ENCODE measurements at regions not wholly inside any gene's neighbourhood (a gene's known extent, or its start where the extent isn't known, plus 50 kb on each side); places are given as distances from the start of the nearest gene placed in this dataset.
A peak's percentile ranks its signal among the peaks of the same experiment; 100 is the strongest.

DNA sequence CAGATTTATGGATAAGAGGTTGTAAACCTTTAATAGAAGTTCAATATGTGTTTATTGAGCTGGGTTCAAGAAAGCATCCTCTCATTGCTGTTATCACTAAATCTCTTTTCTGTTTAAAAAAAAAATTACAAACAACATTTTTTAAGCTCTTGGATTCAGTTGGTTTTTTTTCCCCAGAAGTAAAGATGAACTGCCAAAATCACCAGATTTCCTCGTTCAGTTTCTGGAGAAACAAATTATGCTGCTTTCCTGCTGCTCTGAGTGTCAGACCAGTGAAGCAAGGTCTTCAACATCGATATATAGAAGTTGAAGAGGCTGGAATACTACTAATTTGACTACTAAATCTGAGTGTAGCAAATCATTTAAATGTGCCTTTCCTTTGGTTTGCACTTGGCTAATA lies 352.1 kb upstream of the IRAK1BP1 start:
- TF ChIP-seq POLR2AphosphoS5 (IDR thresholded peaks at IDR 0.05; ENCODE audit: low read depth) (no peak), SPI1 (IDR thresholded peaks at IDR 0.05; ENCODE audit: borderline replicate concordance, low read depth) (no peak), GABPA (IDR thresholded peaks at IDR 0.05; ENCODE audit: low read depth) (no peak)
- TF ChIP-seq, protein P1, sequence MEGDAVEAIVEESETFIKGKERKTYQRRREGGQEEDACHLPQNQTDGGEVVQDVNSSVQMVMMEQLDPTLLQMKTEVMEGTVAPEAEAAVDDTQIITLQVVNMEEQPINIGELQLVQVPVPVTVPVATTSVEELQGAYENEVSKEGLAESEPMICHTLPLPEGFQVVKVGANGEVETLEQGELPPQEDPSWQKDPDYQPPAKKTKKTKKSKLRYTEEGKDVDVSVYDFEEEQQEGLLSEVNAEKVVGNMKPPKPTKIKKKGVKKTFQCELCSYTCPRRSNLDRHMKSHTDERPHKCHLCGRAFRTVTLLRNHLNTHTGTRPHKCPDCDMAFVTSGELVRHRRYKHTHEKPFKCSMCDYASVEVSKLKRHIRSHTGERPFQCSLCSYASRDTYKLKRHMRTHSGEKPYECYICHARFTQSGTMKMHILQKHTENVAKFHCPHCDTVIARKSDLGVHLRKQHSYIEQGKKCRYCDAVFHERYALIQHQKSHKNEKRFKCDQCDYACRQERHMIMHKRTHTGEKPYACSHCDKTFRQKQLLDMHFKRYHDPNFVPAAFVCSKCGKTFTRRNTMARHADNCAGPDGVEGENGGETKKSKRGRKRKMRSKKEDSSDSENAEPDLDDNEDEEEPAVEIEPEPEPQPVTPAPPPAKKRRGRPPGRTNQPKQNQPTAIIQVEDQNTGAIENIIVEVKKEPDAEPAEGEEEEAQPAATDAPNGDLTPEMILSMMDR (IDR thresholded peaks at IDR 0.05; ENCODE audit: insufficient read depth, low read length), result no peak
- TF ChIP-seq, protein P2, sequence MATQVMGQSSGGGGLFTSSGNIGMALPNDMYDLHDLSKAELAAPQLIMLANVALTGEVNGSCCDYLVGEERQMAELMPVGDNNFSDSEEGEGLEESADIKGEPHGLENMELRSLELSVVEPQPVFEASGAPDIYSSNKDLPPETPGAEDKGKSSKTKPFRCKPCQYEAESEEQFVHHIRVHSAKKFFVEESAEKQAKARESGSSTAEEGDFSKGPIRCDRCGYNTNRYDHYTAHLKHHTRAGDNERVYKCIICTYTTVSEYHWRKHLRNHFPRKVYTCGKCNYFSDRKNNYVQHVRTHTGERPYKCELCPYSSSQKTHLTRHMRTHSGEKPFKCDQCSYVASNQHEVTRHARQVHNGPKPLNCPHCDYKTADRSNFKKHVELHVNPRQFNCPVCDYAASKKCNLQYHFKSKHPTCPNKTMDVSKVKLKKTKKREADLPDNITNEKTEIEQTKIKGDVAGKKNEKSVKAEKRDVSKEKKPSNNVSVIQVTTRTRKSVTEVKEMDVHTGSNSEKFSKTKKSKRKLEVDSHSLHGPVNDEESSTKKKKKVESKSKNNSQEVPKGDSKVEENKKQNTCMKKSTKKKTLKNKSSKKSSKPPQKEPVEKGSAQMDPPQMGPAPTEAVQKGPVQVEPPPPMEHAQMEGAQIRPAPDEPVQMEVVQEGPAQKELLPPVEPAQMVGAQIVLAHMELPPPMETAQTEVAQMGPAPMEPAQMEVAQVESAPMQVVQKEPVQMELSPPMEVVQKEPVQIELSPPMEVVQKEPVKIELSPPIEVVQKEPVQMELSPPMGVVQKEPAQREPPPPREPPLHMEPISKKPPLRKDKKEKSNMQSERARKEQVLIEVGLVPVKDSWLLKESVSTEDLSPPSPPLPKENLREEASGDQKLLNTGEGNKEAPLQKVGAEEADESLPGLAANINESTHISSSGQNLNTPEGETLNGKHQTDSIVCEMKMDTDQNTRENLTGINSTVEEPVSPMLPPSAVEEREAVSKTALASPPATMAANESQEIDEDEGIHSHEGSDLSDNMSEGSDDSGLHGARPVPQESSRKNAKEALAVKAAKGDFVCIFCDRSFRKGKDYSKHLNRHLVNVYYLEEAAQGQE (IDR thresholded peaks at IDR 0.05; ENCODE audit: insufficient replicate concordance, low read depth), result no peak
- no peak for DNase-seq (ENCODE audit: low read depth in 1 of 2, low spot score in 1 of 2)
- no peak overlapping the region for H3K27ac ChIP-seq (replicated peaks)
- no peaks in the 10 kb centered on the region for H3K27me3 ChIP-seq (ENCODE audit: insufficient read depth, poor library complexity, severe bottlenecking)
- no peak overlapping the region for H3K4me3 ChIP-seq (replicated peaks; ENCODE audit: insufficient read depth, low read length)

DNA sequence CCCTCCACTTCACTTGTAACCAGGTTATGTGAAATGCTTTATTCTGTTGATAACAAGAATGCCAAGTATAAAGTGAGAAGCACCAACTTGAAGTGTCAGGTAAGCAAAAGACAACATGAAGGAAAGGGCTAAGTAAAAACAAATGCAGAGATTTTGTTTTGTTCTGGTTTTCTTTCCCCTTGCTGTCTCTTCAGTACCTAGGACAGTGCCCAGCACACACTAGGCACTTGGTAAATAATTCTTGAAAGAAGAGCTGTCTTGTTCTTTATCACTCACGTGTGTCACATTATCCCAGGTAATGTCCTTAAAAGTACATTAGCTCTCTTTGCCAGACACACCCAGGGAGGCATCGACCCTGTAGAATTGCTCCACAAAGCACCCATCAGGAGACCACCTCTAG lies 350.0 kb upstream of the IRAK1BP1 start:
- Histone ChIP-seq H3K27me3 (ENCODE audit: insufficient read depth, poor library complexity, severe bottlenecking) (no peaks in the 10 kb centered on the region), H3K27ac (replicated peaks) (no peak overlapping the region), H3K4me3 (replicated peaks; ENCODE audit: insufficient read depth, low read length) (no peak overlapping the region)
- DNase-seq (ENCODE audit: low read depth in 1 of 2, low spot score in 1 of 2), result no peak
- TF ChIP-seq, protein P2 (IDR thresholded peaks at IDR 0.05; ENCODE audit: insufficient replicate concordance, low read depth), result peak; percentile 87
- TF ChIP-seq GABPA (IDR thresholded peaks at IDR 0.05; ENCODE audit: low read depth), result no peak

DNA sequence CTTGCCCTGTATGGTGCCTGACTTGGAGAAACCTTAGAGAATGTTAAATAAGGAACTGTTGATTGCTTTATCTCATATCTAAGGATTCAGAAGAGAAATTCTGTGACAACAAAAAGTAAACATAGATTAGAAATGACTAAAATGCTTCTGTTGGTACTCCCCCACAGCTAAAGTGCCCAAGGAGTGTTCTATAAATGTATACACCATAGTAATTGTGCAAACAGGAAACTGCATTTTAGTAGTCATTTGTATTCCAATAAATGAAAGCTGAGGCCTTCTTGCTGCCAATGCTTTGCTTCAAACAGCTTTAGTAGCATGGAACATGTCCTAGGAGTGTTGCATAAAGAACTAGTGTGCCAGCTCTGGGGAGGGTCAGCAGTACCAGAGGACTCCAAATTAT lies 343.7 kb upstream of the IRAK1BP1 start:
- H3K27me3 ChIP-seq (ENCODE audit: insufficient read depth, poor library complexity, severe bottlenecking), result no peaks in the 10 kb centered on the region
- DNase-seq (ENCODE audit: low read depth in 1 of 2, low spot score in 1 of 2), result no peak
- TF ChIP-seq GABPA (IDR thresholded peaks at IDR 0.05; ENCODE audit: low read depth), result no peak
- TF ChIP-seq POLR2AphosphoS5 (IDR thresholded peaks at IDR 0.05; ENCODE audit: low read depth), result no peak
- TF ChIP-seq, protein P1 (IDR thresholded peaks at IDR 0.05; ENCODE audit: insufficient read depth, low read length), result no peak
- no peak for TF ChIP-seq SPI1 (IDR thresholded peaks at IDR 0.05; ENCODE audit: borderline replicate concordance, low read depth)
- TF ChIP-seq, protein P2 (IDR thresholded peaks at IDR 0.05; ENCODE audit: insufficient replicate concordance, low read depth), result no peak
- H3K4me3 ChIP-seq (replicated peaks; ENCODE audit: insufficient read depth, low read length), result no peak overlapping the region
- no peak overlapping the region for H3K27ac ChIP-seq (replicated peaks)

DNA sequence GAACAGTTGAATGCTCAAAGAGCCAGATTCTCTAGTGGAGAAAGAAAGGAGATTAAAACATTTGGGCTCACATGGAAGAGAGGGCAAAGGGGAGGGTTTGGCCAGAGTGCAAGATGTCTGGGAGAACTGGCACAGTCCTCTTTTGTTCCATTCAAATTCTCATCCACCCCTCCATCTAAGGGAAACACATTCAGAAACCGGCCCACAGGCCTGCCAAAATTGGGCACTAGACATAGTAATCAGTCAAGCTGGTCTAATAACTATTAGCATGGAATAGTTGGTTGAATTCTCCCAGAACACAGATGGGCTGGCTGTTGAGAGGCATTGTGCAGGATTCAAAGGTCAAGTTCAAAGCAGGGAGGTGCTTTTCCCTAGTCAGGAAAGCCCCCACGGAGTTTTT lies 341.4 kb upstream of the IRAK1BP1 start:
- Histone ChIP-seq H3K4me3 (replicated peaks; ENCODE audit: insufficient read depth, low read length) (no peak overlapping the region), H3K27ac (replicated peaks) (no peak overlapping the region), H3K27me3 (ENCODE audit: insufficient read depth, poor library complexity, severe bottlenecking) (no peaks in the 10 kb centered on the region)
- TF ChIP-seq POLR2AphosphoS5 (IDR thresholded peaks at IDR 0.05; ENCODE audit: low read depth), result no peak
- DNase-seq (ENCODE audit: low read depth in 1 of 2, low spot score in 1 of 2), result no peak
